DMS114 treated with DMSO at 0.1 percent for 48 hours (cell line): ENCODE measurements at regions not wholly inside any gene's neighbourhood (a gene's known extent, or its start where the extent isn't known, plus 50 kb on each side); places are given as distances from the start of the nearest gene placed in this dataset.
"Not testable (repeated sequence)": the region's sequence is repeated elsewhere in the genome, so short reads cannot be mapped to it uniquely, and the experiment has no call there.

ENCODE experiments used
- DNase-seq: peaks from one replicate; lab custom pipeline; 2025; ENCODE audit not compliant: unreplicated experiment; lab: John Stamatoyannopoulos, UW

GRCh38 chr12:94916663-94917062 lies 86.8 kb downstream of the NDUFA12 start:
- DNase-seq, result no peak

GRCh38 chr12:94909663-94910062 lies 93.8 kb downstream of the NDUFA12 start:
- no peak for DNase-seq

- DNase-seq, result not testable (repeated sequence)
Observed at GRCh38 chr12:94905749-94906148, 97.7 kb downstream of the NDUFA12 start.

- no peak for DNase-seq
Observed at GRCh38 chr12:94900496-94900895, 103.0 kb downstream of the NDUFA12 start.

- DNase-seq, result no peak
Observed at GRCh38 chr12:94898388-94898787, 105.1 kb downstream of the NDUFA12 start.

- no peak for DNase-seq
Observed at GRCh38 chr12:94892544-94893267, 110.8 kb downstream of the NDUFA12 start.

- no peak for DNase-seq
Observed at GRCh38 chr12:94889445-94890210, 113.9 kb downstream of the NDUFA12 start.

- no peak for DNase-seq
Observed at GRCh38 chr12:94879542-94879941, 124.0 kb downstream of the NDUFA12 start.

GRCh38 chr12:94875525-94875924 lies 128.0 kb downstream of the NDUFA12 start:
- peak; percentile 23 for DNase-seq

- DNase-seq, result no peak
Observed at GRCh38 chr12:94874518-94875302, 128.8 kb downstream of the NDUFA12 start.

- no peak for DNase-seq
Observed at GRCh38 chr12:94873734-94874517, 129.6 kb downstream of the NDUFA12 start.

- no peak for DNase-seq
Observed at GRCh38 chr12:94872971-94873733, 130.3 kb downstream of the NDUFA12 start.

- DNase-seq, result no peak
Observed at GRCh38 chr12:94872671-94872970, 130.9 kb downstream of the NDUFA12 start.

GRCh38 chr12:94872007-94872653 lies 131.4 kb downstream of the NDUFA12 start:
- no peak for DNase-seq

GRCh38 chr12:94870511-94870910 lies 133.0 kb downstream of the NDUFA12 start:
- DNase-seq, result no peak

- DNase-seq, result no peak
Observed at GRCh38 chr12:94868161-94868560, 135.3 kb downstream of the NDUFA12 start.

- DNase-seq, result no peak
Observed at GRCh38 chr12:94867066-94867855, 136.2 kb downstream of the NDUFA12 start.

- DNase-seq, result no peak
Observed at GRCh38 chr12:94864987-94865386, 138.5 kb downstream of the NDUFA12 start.
